ENCODE measurements at regions not wholly inside any gene's neighbourhood (a gene's known extent, or its start where the extent isn't known, plus 50 kb on each side); places are given as distances from the start of the nearest gene placed in this dataset.

DNA sequence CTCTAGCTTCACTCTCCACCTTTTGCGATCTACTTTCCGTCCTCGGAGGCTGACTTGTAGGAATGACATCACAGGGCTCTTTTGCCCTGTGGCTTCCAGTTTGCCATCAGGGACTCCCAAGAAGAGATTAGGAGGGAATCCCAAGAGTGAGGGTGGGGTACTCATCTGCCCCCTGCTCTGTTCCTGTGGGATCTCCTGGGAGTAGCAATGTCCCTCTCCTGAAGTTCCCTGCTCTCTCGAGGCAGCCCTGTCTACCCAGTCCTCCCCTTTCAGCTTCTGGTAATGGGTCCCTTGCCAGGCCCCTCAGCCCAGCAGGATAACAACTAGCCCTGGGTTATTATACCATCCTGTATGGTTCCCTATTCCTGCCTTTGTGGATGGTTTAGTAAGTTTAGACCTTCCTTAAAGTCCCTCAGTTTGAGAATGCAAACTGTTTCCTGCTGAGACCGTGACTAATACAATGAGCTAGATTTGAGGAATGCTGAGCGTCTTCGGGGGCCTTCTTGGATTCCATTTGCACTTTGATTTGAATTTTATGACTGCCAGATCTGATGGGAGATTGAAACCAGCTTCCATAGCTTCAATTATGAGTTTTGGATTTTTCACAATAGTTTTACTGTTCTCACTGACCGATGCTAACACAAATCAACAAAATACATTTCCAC lies 73.7 kb upstream of the IPO5 start:
- Histone ChIP-seq H3K4me1 (ENCODE audit: control insufficient read depth in 2 of 2, insufficient read depth in 2 of 2, low read length in 2 of 2) (no peaks in the 10 kb centered on the region), H3K4me2 (replicated peaks; ENCODE audit: low read depth, low read length, poor library complexity, severe bottlenecking) (no peak overlapping the region), H3K9me3 (ENCODE audit: control extremely low read depth in 1 of 3, control insufficient read depth in 2 of 3, insufficient read depth in 1 of 3, low read length in 2 of 3) (peaks cover 0 to 2% (median 0%) of the 10 kb centered on the region in 3 donors), H2AFZ (ENCODE audit: insufficient read depth, low read depth, low read length, poor library complexity, severe bottlenecking) (no peak overlapping the region), H3K79me2 (ENCODE audit: control insufficient read depth, insufficient read depth, low read length) (no peaks in the 10 kb centered on the region), H3K36me3 (replicated peaks in 1 of 2; ENCODE audit: control extremely low read depth in 1 of 2, control insufficient read depth in 1 of 2, extremely low read depth in 1 of 2, insufficient read depth in 2 of 2, low read length in 1 of 2) (no peaks in the 10 kb centered on the region), H3K4me3 (ENCODE audit: control extremely low read depth in 1 of 5, extremely low read depth in 1 of 5, insufficient read depth in 1 of 5, low read depth in 2 of 5, low read length in 4 of 5) (no peak overlapping the region), H3K27ac (ENCODE audit: low read length in 2 of 2) (no peak overlapping the region), H3K27me3 (replicated peaks in 1 of 4; ENCODE audit: control extremely low read depth in 1 of 4, control insufficient read depth in 3 of 4, insufficient read depth in 4 of 4, low read length in 3 of 4) (peaks cover 0 to 3% (median 0%) of the 10 kb centered on the region in 4 experiments), H3K9ac (ENCODE audit: low read length) (no peak overlapping the region), H4K20me1 (ENCODE audit: control insufficient read depth, insufficient read depth, low read length, poor library complexity, severe bottlenecking) (no peaks in the 10 kb centered on the region)
- Mint-ChIP-seq H3K27me3 (peaks cover 23% of the 10 kb centered on the region), H3K4me1 (no peaks in the 10 kb centered on the region), H3K4me3 (no peak overlapping the region), H3K9me3 (ENCODE audit: insufficient read depth) (no peaks in the 10 kb centered on the region), H3K27ac (no peak overlapping the region)
- POLR2A ChIA-PET, result no interaction called here
- ATAC-seq (ENCODE audit: low read depth) (no peak), DNase-seq (no peak)
- CTCF ChIA-PET, result no interaction called here
- 88% methylated on average over 4 of the region's 8 CpGs for WGBS (ENCODE audit: insufficient coverage)
- intact Hi-C loops (cut with micrococcal nuclease), result no loop called here
- no peak for TF ChIP-seq EZH2 (IDR thresholded peaks at IDR 0.05; ENCODE audit: borderline replicate concordance, insufficient read depth, low read depth, low read length, poor library complexity, severe bottlenecking)
- TF ChIP-seq, protein P1, sequence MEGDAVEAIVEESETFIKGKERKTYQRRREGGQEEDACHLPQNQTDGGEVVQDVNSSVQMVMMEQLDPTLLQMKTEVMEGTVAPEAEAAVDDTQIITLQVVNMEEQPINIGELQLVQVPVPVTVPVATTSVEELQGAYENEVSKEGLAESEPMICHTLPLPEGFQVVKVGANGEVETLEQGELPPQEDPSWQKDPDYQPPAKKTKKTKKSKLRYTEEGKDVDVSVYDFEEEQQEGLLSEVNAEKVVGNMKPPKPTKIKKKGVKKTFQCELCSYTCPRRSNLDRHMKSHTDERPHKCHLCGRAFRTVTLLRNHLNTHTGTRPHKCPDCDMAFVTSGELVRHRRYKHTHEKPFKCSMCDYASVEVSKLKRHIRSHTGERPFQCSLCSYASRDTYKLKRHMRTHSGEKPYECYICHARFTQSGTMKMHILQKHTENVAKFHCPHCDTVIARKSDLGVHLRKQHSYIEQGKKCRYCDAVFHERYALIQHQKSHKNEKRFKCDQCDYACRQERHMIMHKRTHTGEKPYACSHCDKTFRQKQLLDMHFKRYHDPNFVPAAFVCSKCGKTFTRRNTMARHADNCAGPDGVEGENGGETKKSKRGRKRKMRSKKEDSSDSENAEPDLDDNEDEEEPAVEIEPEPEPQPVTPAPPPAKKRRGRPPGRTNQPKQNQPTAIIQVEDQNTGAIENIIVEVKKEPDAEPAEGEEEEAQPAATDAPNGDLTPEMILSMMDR (IDR thresholded peaks at IDR 0.05), result no peak

DNA sequence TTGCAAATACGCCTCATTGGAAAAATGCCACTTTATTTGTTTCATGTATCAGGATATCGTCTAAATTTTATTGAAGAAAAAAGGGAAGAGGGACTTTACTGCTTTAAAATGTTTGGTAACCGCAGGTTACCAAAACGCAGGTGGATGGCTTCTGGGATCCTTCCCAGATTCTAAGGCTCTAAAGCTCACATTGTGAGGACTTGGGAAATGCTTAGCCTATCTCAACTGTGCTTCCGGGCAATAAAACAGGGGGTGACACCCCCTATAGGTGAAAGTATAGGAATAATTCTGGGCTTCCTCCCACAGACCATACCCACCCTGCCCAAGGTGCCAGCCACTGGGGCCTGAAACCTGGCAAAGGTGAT lies 73.2 kb upstream of the IPO5 start:
- no peak overlapping the region for H3K4me3 Mint-ChIP-seq
- 100% methylated on average over 3 of the region's 5 CpGs for WGBS (ENCODE audit: insufficient coverage)
- ATAC-seq (ENCODE audit: low read depth), result no peak
- no peaks in the 10 kb centered on the region for H3K4me1 ChIP-seq (ENCODE audit: control insufficient read depth in 2 of 2, insufficient read depth in 2 of 2, low read length in 2 of 2)
- ChIA-PET CTCF (no interaction called here), POLR2A (no interaction called here)
- H4K20me1 ChIP-seq (ENCODE audit: control insufficient read depth, insufficient read depth, low read length, poor library complexity, severe bottlenecking), result no peaks in the 10 kb centered on the region
- intact Hi-C loops (cut with micrococcal nuclease), result no loop called here
- no peak overlapping the region for H3K4me2 ChIP-seq (replicated peaks; ENCODE audit: low read depth, low read length, poor library complexity, severe bottlenecking)
- H3K9ac ChIP-seq (ENCODE audit: low read length), result no peak overlapping the region
- peaks cover 22% of the 10 kb centered on the region for H3K27me3 Mint-ChIP-seq
- no peak for DNase-seq
- H3K9me3 ChIP-seq (ENCODE audit: control extremely low read depth in 1 of 3, control insufficient read depth in 2 of 3, insufficient read depth in 1 of 3, low read length in 2 of 3), result peaks cover 0 to 2% (median 0%) of the 10 kb centered on the region in 3 donors
- H3K27ac ChIP-seq (ENCODE audit: low read length in 2 of 2), result no peak overlapping the region
- H3K4me1 Mint-ChIP-seq, result no peaks in the 10 kb centered on the region
- H3K9me3 Mint-ChIP-seq (ENCODE audit: insufficient read depth), result no peaks in the 10 kb centered on the region
- H3K36me3 ChIP-seq (replicated peaks in 1 of 2; ENCODE audit: control extremely low read depth in 1 of 2, control insufficient read depth in 1 of 2, extremely low read depth in 1 of 2, insufficient read depth in 2 of 2, low read length in 1 of 2), result no peaks in the 10 kb centered on the region
- H3K79me2 ChIP-seq (ENCODE audit: control insufficient read depth, insufficient read depth, low read length), result no peaks in the 10 kb centered on the region
- TF ChIP-seq, protein P1 (IDR thresholded peaks at IDR 0.05), result no peak
- TF ChIP-seq EZH2 (IDR thresholded peaks at IDR 0.05; ENCODE audit: borderline replicate concordance, insufficient read depth, low read depth, low read length, poor library complexity, severe bottlenecking), result no peak
- no peak overlapping the region for H2AFZ ChIP-seq (ENCODE audit: insufficient read depth, low read depth, low read length, poor library complexity, severe bottlenecking)
- no peak overlapping the region for H3K4me3 ChIP-seq (ENCODE audit: control extremely low read depth in 1 of 5, extremely low read depth in 1 of 5, insufficient read depth in 1 of 5, low read depth in 2 of 5, low read length in 4 of 5)
- no peak overlapping the region for H3K27ac Mint-ChIP-seq
- peaks cover 0 to 3% (median 0%) of the 10 kb centered on the region in 4 experiments for H3K27me3 ChIP-seq (replicated peaks in 1 of 4; ENCODE audit: control extremely low read depth in 1 of 4, control insufficient read depth in 3 of 4, insufficient read depth in 4 of 4, low read length in 3 of 4)

Data from B cell (primary cell).